Hematopoietic multipotent progenitor cell (in vitro differentiated cells): ENCODE measurements at regions not wholly inside any gene's neighbourhood (a gene's known extent, or its start where the extent isn't known, plus 50 kb on each side); places are given as distances from the start of the nearest gene placed in this dataset.
"Not testable (repeated sequence)": the region's sequence is repeated elsewhere in the genome, so short reads cannot be mapped to it uniquely, and the experiment has no call there.

Source experiments
- DNase-seq, 3 donors: peaks; one replicate each; pipeline ENCODE4 v3.0.0-alpha.2; 2011 to 2015; ENCODE audit warnings: low read depth in 2 of 3, low spot score in 2 of 3

GRCh38 chr14:106055289-106055688 lies 528.9 kb downstream of the TMEM121 start:
- peak in 1 of 3 donors; percentile 58 for DNase-seq

GRCh38 chr14:106058342-106058741 lies 532.0 kb downstream of the TMEM121 start:
- no peak for DNase-seq

GRCh38 chr14:106060276-106060975 lies 534.0 kb downstream of the TMEM121 start:
- no peak for DNase-seq

- peak; percentile 59 to 91 (median 70) for DNase-seq
Observed at GRCh38 chr14:106061877-106062500, 535.6 kb downstream of the TMEM121 start.

GRCh38 chr14:106062502-106063272 lies 536.3 kb downstream of the TMEM121 start:
- peak in 2 of 3 donors; percentile 43 to 88 for DNase-seq

- peak in 1 of 3 donors; percentile 41 for DNase-seq
Observed at GRCh38 chr14:106067935-106068334, 541.6 kb downstream of the TMEM121 start.

- DNase-seq: peak in 2 of 3 donors; percentile 36 to 54
Observed at GRCh38 chr14:106069804-106070625, 543.6 kb downstream of the TMEM121 start.

GRCh38 chr14:106080922-106081321 lies 554.5 kb downstream of the TMEM121 start:
- no peak for DNase-seq

- not testable (repeated sequence) for DNase-seq
Observed at GRCh38 chr14:106081721-106082120, 555.3 kb downstream of the TMEM121 start.

GRCh38 chr14:106083082-106083481 lies 556.7 kb downstream of the TMEM121 start:
- DNase-seq: no peak

GRCh38 chr14:106087837-106088236 lies 561.5 kb downstream of the TMEM121 start:
- DNase-seq: peak in 1 of 3 donors; percentile 12

- not testable (repeated sequence) for DNase-seq
Observed at GRCh38 chr14:106088860-106089259, 562.5 kb downstream of the TMEM121 start.

GRCh38 chr14:106094654-106095189 lies 568.3 kb downstream of the TMEM121 start:
- peak; percentile 9 to 85 (median 70) for DNase-seq

- DNase-seq: no peak
Observed at GRCh38 chr14:106107703-106108102, 581.3 kb downstream of the TMEM121 start.

GRCh38 chr14:106109337-106109736 lies 583.0 kb downstream of the TMEM121 start:
- no peak for DNase-seq

GRCh38 chr14:106115401-106115800 lies 589.0 kb downstream of the TMEM121 start:
- DNase-seq: no peak

GRCh38 chr14:106116339-106116930 lies 590.1 kb downstream of the TMEM121 start:
- not testable (repeated sequence) for DNase-seq

- DNase-seq: peak in 1 of 3 donors; percentile 15
Observed at GRCh38 chr14:106120101-106120500, 593.7 kb downstream of the TMEM121 start.

GRCh38 chr14:106129274-106129673 lies 602.9 kb downstream of the TMEM121 start:
- peak in 2 of 3 donors; percentile 44 to 86 for DNase-seq
